ENCODE measurements at regions not wholly inside any gene's neighbourhood (a gene's known extent, or its start where the extent isn't known, plus 50 kb on each side); places are given as distances from the start of the nearest gene placed in this dataset.

GRCh38 chr1:164071288-164071687 is 487.7 kb upstream of the PBX1 start:
- ATAC-seq (no peak), DNase-seq (ENCODE audit: low read depth, low spot score) (no peak)
- Histone ChIP-seq H3K4me1 (ENCODE audit: control insufficient read depth in 1 of 2, insufficient read depth in 2 of 2, low read length in 2 of 2) (no peaks in the 10 kb centered on the region), H3K4me3 (replicated peaks in 1 of 2; ENCODE audit: low read depth in 1 of 2, low read length in 2 of 2) (no peak overlapping the region), H3K9me2 (ENCODE audit: insufficient read depth) (no peaks in the 10 kb centered on the region), H3K9ac (ENCODE audit: low read length) (no peak overlapping the region), H4K20me1 (ENCODE audit: insufficient read depth) (no peaks in the 10 kb centered on the region), H2AFZ (ENCODE audit: low read depth, low read length, poor library complexity, severe bottlenecking) (no peak overlapping the region), H3K9me3 (ENCODE audit: control insufficient read depth in 1 of 2, insufficient read depth in 1 of 2, low read depth in 1 of 2, low read length in 2 of 2) (no peaks in the 10 kb centered on the region), H3K27ac (ENCODE audit: low read depth, low read length) (no peak overlapping the region), H3K36me3 (ENCODE audit: control insufficient read depth in 1 of 2, insufficient read depth in 2 of 2, low read length in 2 of 2) (no peaks in the 10 kb centered on the region), H3K4me2 (ENCODE audit: low read length) (no peak overlapping the region), H3K27me3 (ENCODE audit: insufficient read depth, low read length) (no peaks in the 10 kb centered on the region), H3K79me2 (ENCODE audit: insufficient read depth, low read length) (no peaks in the 10 kb centered on the region)
- ChIA-PET POLR2A (no interaction called here), RAD21 (ENCODE audit: low non-redundant PET in 1 of 2, low total read pairs in 2 of 2, uncharacterized antibody in 2 of 2, unreplicated experiment in 2 of 2) (no interaction called here), CTCF (no interaction called here)
- TF ChIP-seq ZBTB33 (IDR thresholded peaks at IDR 0.05; ENCODE audit: extremely low read depth, insufficient replicate concordance, low read length), result no peak
- no peak for TF ChIP-seq EGR1 (IDR thresholded peaks at IDR 0.05; ENCODE audit: low read depth)
- no peak for TF ChIP-seq POLR2A (IDR thresholded peaks at IDR 0.05; ENCODE audit: borderline replicate concordance, extremely low read depth, insufficient read depth, insufficient read length)
- intact Hi-C loops (cut with micrococcal nuclease), result no loop called here
- no TSS peak for BruUV-seq (replicated peaks)

GRCh38 chr1:164086832-164087231 is 472.2 kb upstream of the PBX1 start:
- Histone ChIP-seq H3K9ac (ENCODE audit: low read length) (no peak overlapping the region), H3K4me2 (ENCODE audit: low read length) (no peak overlapping the region), H3K27ac (ENCODE audit: low read depth, low read length) (no peak overlapping the region), H3K4me1 (ENCODE audit: control insufficient read depth in 1 of 2, insufficient read depth in 2 of 2, low read length in 2 of 2) (no peaks in the 10 kb centered on the region), H3K4me3 (replicated peaks in 1 of 2; ENCODE audit: low read depth in 1 of 2, low read length in 2 of 2) (no peak overlapping the region), H3K27me3 (ENCODE audit: insufficient read depth, low read length) (no peaks in the 10 kb centered on the region), H2AFZ (ENCODE audit: low read depth, low read length, poor library complexity, severe bottlenecking) (no peak overlapping the region), H4K20me1 (ENCODE audit: insufficient read depth) (no peaks in the 10 kb centered on the region), H3K36me3 (ENCODE audit: control insufficient read depth in 1 of 2, insufficient read depth in 2 of 2, low read length in 2 of 2) (no peaks in the 10 kb centered on the region), H3K79me2 (ENCODE audit: insufficient read depth, low read length) (no peaks in the 10 kb centered on the region), H3K9me2 (ENCODE audit: insufficient read depth) (no peaks in the 10 kb centered on the region), H3K9me3 (ENCODE audit: control insufficient read depth in 1 of 2, insufficient read depth in 1 of 2, low read depth in 1 of 2, low read length in 2 of 2) (no peaks in the 10 kb centered on the region)
- ChIA-PET POLR2A (no interaction called here), RAD21 (ENCODE audit: low non-redundant PET in 1 of 2, low total read pairs in 2 of 2, uncharacterized antibody in 2 of 2, unreplicated experiment in 2 of 2) (no interaction called here), CTCF (no interaction called here)
- ATAC-seq, result no peak
- TF ChIP-seq SIN3A (IDR thresholded peaks at IDR 0.05; ENCODE audit: low read depth) (no peak), EGR1 (IDR thresholded peaks at IDR 0.05; ENCODE audit: low read depth) (no peak), YY1 (IDR thresholded peaks at IDR 0.05; ENCODE audit: extremely low read depth, insufficient replicate concordance, low read depth, low read length) (no peak), TCF7L2 (IDR thresholded peaks at IDR 0.05; ENCODE audit: borderline replicate concordance, extremely low read depth, insufficient read depth, insufficient read length) (no peak), POLR2A (IDR thresholded peaks at IDR 0.05; ENCODE audit: borderline replicate concordance, extremely low read depth, insufficient read depth, insufficient read length) (no peak), POLR2AphosphoS5 (IDR thresholded peaks at IDR 0.05; ENCODE audit: low read depth, low read length) (no peak), CBX3 (IDR thresholded peaks at IDR 0.05; ENCODE audit: low read depth) (no peak), ELF1 (IDR thresholded peaks at IDR 0.05; ENCODE audit: borderline replicate concordance, low read depth) (no peak), ZNF274 (IDR thresholded peaks at IDR 0.05; ENCODE audit: low read depth, low read length) (no peak)
- BruUV-seq (replicated peaks), result no TSS peak
- no peak for DNase-seq (ENCODE audit: low read depth, low spot score)
- intact Hi-C loops (cut with micrococcal nuclease), result no loop called here

Measured in HCT116 (cell line).